ENCODE measurements at regions not wholly inside any gene's neighbourhood (a gene's known extent, or its start where the extent isn't known, plus 50 kb on each side); places are given as distances from the start of the nearest gene placed in this dataset.
"Not testable (repeated sequence)": the region's sequence is repeated elsewhere in the genome, so short reads cannot be mapped to it uniquely, and the experiment has no call there.

GRCh38 chr4:8952109-8952508, 80.5 kb upstream of the HMX1 start:
- H3K27ac ChIP-seq (ENCODE audit: low read length in 2 of 2); POLR2A ChIA-PET; H3K4me1 ChIP-seq (ENCODE audit: control insufficient read depth in 2 of 2, insufficient read depth in 2 of 2, low read length in 2 of 2); H3K36me3 ChIP-seq (replicated peaks in 1 of 2; ENCODE audit: control extremely low read depth in 1 of 2, control insufficient read depth in 1 of 2, extremely low read depth in 1 of 2, insufficient read depth in 2 of 2, low read length in 1 of 2); H3K4me3 Mint-ChIP-seq; H3K4me2 ChIP-seq (replicated peaks; ENCODE audit: low read depth, low read length, poor library complexity, severe bottlenecking); H3K9me3 Mint-ChIP-seq (ENCODE audit: insufficient read depth); H3K79me2 ChIP-seq (ENCODE audit: control insufficient read depth, insufficient read depth, low read length); CTCF ChIA-PET; H4K20me1 ChIP-seq (ENCODE audit: control insufficient read depth, insufficient read depth, low read length, poor library complexity, severe bottlenecking); H3K9me3 ChIP-seq (ENCODE audit: control extremely low read depth in 1 of 3, control insufficient read depth in 2 of 3, insufficient read depth in 1 of 3, low read length in 2 of 3); H3K27me3 Mint-ChIP-seq; H3K4me3 ChIP-seq (ENCODE audit: control extremely low read depth in 1 of 5, extremely low read depth in 1 of 5, insufficient read depth in 1 of 5, low read depth in 2 of 5, low read length in 4 of 5); DNase-seq; H2AFZ ChIP-seq (ENCODE audit: insufficient read depth, low read depth, low read length, poor library complexity, severe bottlenecking); H3K9ac ChIP-seq (ENCODE audit: low read length); intact Hi-C loops (cut with micrococcal nuclease); H3K27ac Mint-ChIP-seq; H3K4me1 Mint-ChIP-seq; H3K27me3 ChIP-seq (replicated peaks in 1 of 4; ENCODE audit: control extremely low read depth in 1 of 4, control insufficient read depth in 3 of 4, insufficient read depth in 4 of 4, low read length in 3 of 4); ATAC-seq (ENCODE audit: low read depth): not testable (repeated sequence)
- 90% methylated on average over 6 of the region's 13 CpGs for WGBS (ENCODE audit: insufficient coverage)

DNA sequence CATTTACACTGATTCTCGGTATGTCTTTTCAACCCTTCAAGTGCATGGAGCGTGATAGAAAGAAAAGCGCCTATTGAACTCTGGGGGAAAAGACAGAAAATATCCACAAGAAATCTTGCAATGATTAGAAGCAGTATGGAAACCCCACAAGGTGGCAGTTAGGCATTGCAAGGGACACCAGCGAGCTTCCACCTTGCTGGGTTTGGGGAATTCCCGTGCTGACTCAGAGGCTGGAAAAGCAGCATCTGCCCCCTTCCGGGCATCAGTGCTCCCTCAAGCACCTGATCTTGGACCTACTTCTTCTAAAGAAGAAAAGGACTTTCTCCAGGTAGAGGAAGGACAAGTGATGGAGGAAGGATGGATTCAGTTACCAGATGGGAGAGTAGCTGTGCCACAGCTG, 73.9 kb upstream of the HMX1 start:
- H3K9me3 ChIP-seq (ENCODE audit: control extremely low read depth in 1 of 3, control insufficient read depth in 2 of 3, insufficient read depth in 1 of 3, low read length in 2 of 3); H3K27ac ChIP-seq (ENCODE audit: low read length in 2 of 2); H3K9me3 Mint-ChIP-seq (ENCODE audit: insufficient read depth); H3K27me3 Mint-ChIP-seq; H3K27ac Mint-ChIP-seq; H3K4me3 Mint-ChIP-seq; intact Hi-C loops (cut with micrococcal nuclease); H3K4me3 ChIP-seq (ENCODE audit: control extremely low read depth in 1 of 5, extremely low read depth in 1 of 5, insufficient read depth in 1 of 5, low read depth in 2 of 5, low read length in 4 of 5); POLR2A ChIA-PET; H3K79me2 ChIP-seq (ENCODE audit: control insufficient read depth, insufficient read depth, low read length); CTCF ChIA-PET; ATAC-seq (ENCODE audit: low read depth); H3K36me3 ChIP-seq (replicated peaks in 1 of 2; ENCODE audit: control extremely low read depth in 1 of 2, control insufficient read depth in 1 of 2, extremely low read depth in 1 of 2, insufficient read depth in 2 of 2, low read length in 1 of 2); DNase-seq; H4K20me1 ChIP-seq (ENCODE audit: control insufficient read depth, insufficient read depth, low read length, poor library complexity, severe bottlenecking); H3K4me1 Mint-ChIP-seq; H3K4me2 ChIP-seq (replicated peaks; ENCODE audit: low read depth, low read length, poor library complexity, severe bottlenecking); H3K4me1 ChIP-seq (ENCODE audit: control insufficient read depth in 2 of 2, insufficient read depth in 2 of 2, low read length in 2 of 2); H3K27me3 ChIP-seq (replicated peaks in 1 of 4; ENCODE audit: control extremely low read depth in 1 of 4, control insufficient read depth in 3 of 4, insufficient read depth in 4 of 4, low read length in 3 of 4); H2AFZ ChIP-seq (ENCODE audit: insufficient read depth, low read depth, low read length, poor library complexity, severe bottlenecking); H3K9ac ChIP-seq (ENCODE audit: low read length): not testable (repeated sequence)
- WGBS (ENCODE audit: insufficient coverage), result 90% methylated on average over 3 of the region's 6 CpGs

DNA sequence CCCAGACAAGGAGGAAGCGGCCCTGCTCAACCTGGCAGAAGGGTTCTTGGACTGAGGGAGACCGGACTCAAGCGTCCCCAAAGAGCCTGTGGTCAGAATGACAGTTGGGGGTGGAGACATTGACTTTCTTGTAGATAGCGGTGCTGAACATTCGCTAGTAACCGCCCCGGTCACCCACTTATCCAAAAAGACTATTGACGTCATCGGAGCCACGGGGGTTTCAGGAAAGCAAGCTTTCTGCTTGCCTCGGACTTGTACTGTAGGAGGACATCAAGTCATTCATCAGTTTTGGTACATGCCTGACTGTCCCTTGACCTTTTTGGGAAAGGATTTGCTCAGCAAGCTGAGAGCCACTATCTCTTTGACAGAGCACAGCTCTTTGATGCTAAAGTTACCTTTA, 71.7 kb upstream of the HMX1 start:
- H4K20me1 ChIP-seq (ENCODE audit: control insufficient read depth, insufficient read depth, low read length, poor library complexity, severe bottlenecking); H2AFZ ChIP-seq (ENCODE audit: insufficient read depth, low read depth, low read length, poor library complexity, severe bottlenecking); H3K27me3 Mint-ChIP-seq; H3K27me3 ChIP-seq (replicated peaks in 1 of 4; ENCODE audit: control extremely low read depth in 1 of 4, control insufficient read depth in 3 of 4, insufficient read depth in 4 of 4, low read length in 3 of 4); H3K79me2 ChIP-seq (ENCODE audit: control insufficient read depth, insufficient read depth, low read length); H3K9me3 Mint-ChIP-seq (ENCODE audit: insufficient read depth); H3K4me1 ChIP-seq (ENCODE audit: control insufficient read depth in 2 of 2, insufficient read depth in 2 of 2, low read length in 2 of 2); H3K4me1 Mint-ChIP-seq; H3K27ac ChIP-seq (ENCODE audit: low read length in 2 of 2); H3K9ac ChIP-seq (ENCODE audit: low read length); POLR2A ChIA-PET; intact Hi-C loops (cut with micrococcal nuclease); DNase-seq; ATAC-seq (ENCODE audit: low read depth); H3K4me3 Mint-ChIP-seq; CTCF ChIA-PET; H3K36me3 ChIP-seq (replicated peaks in 1 of 2; ENCODE audit: control extremely low read depth in 1 of 2, control insufficient read depth in 1 of 2, extremely low read depth in 1 of 2, insufficient read depth in 2 of 2, low read length in 1 of 2); H3K4me2 ChIP-seq (replicated peaks; ENCODE audit: low read depth, low read length, poor library complexity, severe bottlenecking); H3K4me3 ChIP-seq (ENCODE audit: control extremely low read depth in 1 of 5, extremely low read depth in 1 of 5, insufficient read depth in 1 of 5, low read depth in 2 of 5, low read length in 4 of 5); H3K27ac Mint-ChIP-seq: not testable (repeated sequence)
- WGBS (ENCODE audit: insufficient coverage), result 92% methylated on average over 11 of the region's 11 CpGs
- peaks cover 0 to 11% (median 0%) of the 10 kb centered on the region in 3 donors for H3K9me3 ChIP-seq (ENCODE audit: control extremely low read depth in 1 of 3, control insufficient read depth in 2 of 3, insufficient read depth in 1 of 3, low read length in 2 of 3)

DNA sequence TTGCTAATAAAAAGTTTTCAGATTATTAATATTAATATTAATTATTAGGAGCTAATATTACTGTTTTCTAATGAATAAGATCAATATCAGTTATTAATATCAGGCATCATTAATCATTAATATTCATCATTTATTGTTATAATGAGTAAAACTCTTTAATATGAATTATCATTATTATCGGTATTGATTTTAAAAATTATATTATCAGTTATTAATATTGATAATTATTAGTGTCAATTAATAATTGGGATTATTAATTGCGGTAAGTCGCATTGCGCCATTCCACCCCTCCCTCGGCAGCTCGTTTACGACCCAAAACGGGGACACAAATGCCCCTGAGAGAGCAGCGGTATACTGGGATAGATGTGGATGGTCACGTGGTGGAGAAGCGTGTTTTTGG, 70.4 kb upstream of the HMX1 start:
- DNase-seq, result not testable (repeated sequence)

More for the DNA sequence above, 70.4 kb upstream of the HMX1 start:
- H2AFZ ChIP-seq (ENCODE audit: insufficient read depth, low read depth, low read length, poor library complexity, severe bottlenecking); H3K9me3 Mint-ChIP-seq (ENCODE audit: insufficient read depth); H3K27me3 ChIP-seq (replicated peaks in 1 of 4; ENCODE audit: control extremely low read depth in 1 of 4, control insufficient read depth in 3 of 4, insufficient read depth in 4 of 4, low read length in 3 of 4); H3K9ac ChIP-seq (ENCODE audit: low read length); H3K27ac ChIP-seq (ENCODE audit: low read length in 2 of 2); H3K4me3 Mint-ChIP-seq; ATAC-seq (ENCODE audit: low read depth); H3K4me1 Mint-ChIP-seq; H3K79me2 ChIP-seq (ENCODE audit: control insufficient read depth, insufficient read depth, low read length); H4K20me1 ChIP-seq (ENCODE audit: control insufficient read depth, insufficient read depth, low read length, poor library complexity, severe bottlenecking); H3K4me3 ChIP-seq (ENCODE audit: control extremely low read depth in 1 of 5, extremely low read depth in 1 of 5, insufficient read depth in 1 of 5, low read depth in 2 of 5, low read length in 4 of 5); H3K36me3 ChIP-seq (replicated peaks in 1 of 2; ENCODE audit: control extremely low read depth in 1 of 2, control insufficient read depth in 1 of 2, extremely low read depth in 1 of 2, insufficient read depth in 2 of 2, low read length in 1 of 2); intact Hi-C loops (cut with micrococcal nuclease); H3K27me3 Mint-ChIP-seq; H3K27ac Mint-ChIP-seq; H3K4me2 ChIP-seq (replicated peaks; ENCODE audit: low read depth, low read length, poor library complexity, severe bottlenecking); CTCF ChIA-PET; POLR2A ChIA-PET; H3K4me1 ChIP-seq (ENCODE audit: control insufficient read depth in 2 of 2, insufficient read depth in 2 of 2, low read length in 2 of 2): not testable (repeated sequence)
- peaks cover 0 to 11% (median 0%) of the 10 kb centered on the region in 3 donors for H3K9me3 ChIP-seq (ENCODE audit: control extremely low read depth in 1 of 3, control insufficient read depth in 2 of 3, insufficient read depth in 1 of 3, low read length in 2 of 3)
- 90% methylated on average over 2 of the region's 11 CpGs for WGBS (ENCODE audit: insufficient coverage)

Data from B cell (primary cell).